K562 (cell line): ENCODE measurements at regions not wholly inside any gene's neighbourhood (a gene's known extent, or its start where the extent isn't known, plus 50 kb on each side); places are given as distances from the start of the nearest gene placed in this dataset.
A peak's percentile ranks its signal among the peaks of the same experiment; 100 is the strongest.
"Not testable (repeated sequence)": the region's sequence is repeated elsewhere in the genome, so short reads cannot be mapped to it uniquely, and the experiment has no call there.

Experiments
- ATAC-seq: fragments of 200-7000 bp; cut with Tn5 transposase; 3 replicates; pipeline ENCODE4 v1.9.1; 2020; ENCODE audit warnings: moderate library complexity
- BruUV-seq: library from RNA; stranded (reverse); fragments of 400-500 nt; replicated peaks from 2 replicates; lab custom pipeline; 2021; lab: Mats Ljungman, UMichigan
- CTCF ChIA-PET: fragments of 300-600 bp; formaldehyde crosslinking; extraction: SDS; loops from one replicate; lab custom pipeline; 2021; ENCODE audit warnings: low intra/inter-chr PET ratio; lab: Yijun Ruan, JAX
- POLR2A ChIA-PET: fragments of 300-600, 350-650 bp; sonication (Branson Sonifier 250); formaldehyde crosslinking; extraction: SDS; loops from one replicate; lab custom pipeline; 2021; ENCODE audit warnings: antibody characterized with exemption, inconsistent platforms; lab: Yijun Ruan, JAX
- DNase-seq, 4 experiments: peaks; one replicate each; pipeline versions ENCODE4 v3.0.0 to v3.0.0-alpha.2; 2011 to 2018; ENCODE audit warnings: low spot score in 3 of 4, mixed read lengths in 3 of 4; ENCODE audit errors: extremely low read depth in 1 of 4
- FAIRE-seq: peaks from 2 replicates; lab custom pipeline; 2011; peaks lifted over from hg19 to GRCh38; lab: Jason Lieb, UNC
- H2AFZ ChIP-seq: 2 replicates; pipeline ENCODE4 v1.6.0; 2011; ENCODE audit warnings: low read depth, low read length, control low read depth, inconsistent platforms
- H3K27ac ChIP-seq: fragments of 200-600 bp; 3 replicates; pipeline ENCODE4 v1.8.0; 2011; ENCODE audit warnings: low read depth, mild to moderate bottlenecking, control low read depth, inconsistent platforms, low read length, moderate library complexity, mixed read lengths; ENCODE audit errors: extremely low read depth
- H3K27me3 ChIP-seq, 2 experiments: fragments of 300-600 bp in 1 of 2; 2 replicates in 1 of 2; 3 replicates in 1 of 2; pipeline versions ENCODE4 v1.6.0 to v1.8.0; 2011; ENCODE audit warnings: inconsistent platforms in 2 of 2, low read length in 2 of 2, mild to moderate bottlenecking in 1 of 2, mixed read lengths in 1 of 2, moderate library complexity in 1 of 2; ENCODE audit not compliant: control insufficient read depth in 2 of 2, insufficient read depth in 2 of 2
- H3K36me3 ChIP-seq: fragments of 300-600 bp; 3 replicates; pipeline ENCODE4 v1.8.0; 2011; ENCODE audit warnings: mild to moderate bottlenecking, low read length, inconsistent platforms; ENCODE audit not compliant: control insufficient read depth, insufficient read depth
- H3K4me1 ChIP-seq, 2 experiments: fragments of 200-600 bp in 1 of 2; replicated peaks in 1 of 2; 2 replicates in 1 of 2; 3 replicates in 1 of 2; pipeline versions ENCODE4 v1.5.1 to v1.8.0; 2011; ENCODE audit warnings: inconsistent platforms in 2 of 2, low read length in 2 of 2, mild to moderate bottlenecking in 1 of 2, mixed read lengths in 1 of 2, moderate library complexity in 1 of 2; ENCODE audit not compliant: control insufficient read depth in 2 of 2, insufficient read depth in 2 of 2
- H3K4me2 ChIP-seq: 2 replicates; pipeline ENCODE4 v1.6.1; 2011; ENCODE audit warnings: low read length, control low read depth, inconsistent platforms, mixed read lengths; ENCODE audit not compliant: insufficient read depth
- H3K4me3 ChIP-seq: fragments of 200-600 bp; sonication (generic), shearing (Covaris generic); 2 replicates; pipeline ENCODE4 v1.5.1; 2016; ENCODE audit warnings: control low read depth, inconsistent platforms
- H3K79me2 ChIP-seq: fragments of 200-600 bp; 3 replicates; pipeline ENCODE4 v1.8.0; 2011; ENCODE audit warnings: low read length, inconsistent platforms; ENCODE audit not compliant: control insufficient read depth, insufficient read depth
- H3K9ac ChIP-seq, 2 experiments: 2 replicates each; pipeline versions ENCODE4 v1.6.0 to v1.6.1; 2011; ENCODE audit warnings: low read depth in 2 of 2, low read length in 2 of 2, control low read depth in 1 of 2, inconsistent platforms in 1 of 2, mild to moderate bottlenecking in 1 of 2, mixed read lengths in 1 of 2; ENCODE audit not compliant: insufficient read depth in 1 of 2
- H3K9me1 ChIP-seq: one replicate; pipeline ENCODE4 v1.6.0; 2011; ENCODE audit warnings: inconsistent platforms, mild to moderate bottlenecking, low read length, moderate library complexity; ENCODE audit not compliant: control insufficient read depth, insufficient read depth
- H3K9me3 ChIP-seq: replicated peaks from 2 replicates; pipeline ENCODE4 v1.5.1; 2011; ENCODE audit warnings: low read depth, low read length, inconsistent platforms; ENCODE audit not compliant: control insufficient read depth, insufficient read depth
- H4K20me1 ChIP-seq: replicated peaks from 2 replicates; pipeline ENCODE4 v1.6.1; 2011; ENCODE audit warnings: low read length, inconsistent platforms, mixed read lengths; ENCODE audit not compliant: control insufficient read depth, insufficient read depth
- KAT2B ChIP-seq: IDR thresholded peaks from one replicate; pipeline ENCODE4 v1.6.1; 2012; ENCODE audit warnings: low read depth, mild to moderate bottlenecking, control low read depth, inconsistent platforms, low read length, moderate library complexity
- ZFP1 ChIP-seq: fragments of 450-650 bp; formaldehyde crosslinking; IDR thresholded peaks from 2 replicates; pipeline ENCODE4 v1.4.0; 2020; ENCODE audit warnings: mild to moderate bottlenecking, mixed read lengths
- ZNF778 ChIP-seq: fragments of 450-650 bp; formaldehyde crosslinking; IDR thresholded peaks from 2 replicates; pipeline ENCODE4 v1.4.0; 2020; ENCODE audit warnings: mild to moderate bottlenecking, moderate library complexity
- WGBS: fragments of 100-300 bp; shearing (Covaris generic); methylation state at CpG from one replicate; pipeline ENCODE4 v1.1.6; 2016; ENCODE audit warnings: low coverage, mixed read lengths; ENCODE audit not compliant: insufficient coverage; ENCODE audit errors: missing lambda C conversion rate; 5-methylcytosine and 5-hydroxymethylcytosine counted together
- in situ Hi-C: fragments of 300-500 bp; cut with MboI; formaldehyde crosslinking; loops from 4 replicates; pipeline ENCODE4 v1.15.0; 2018; ENCODE audit warnings: inconsistent platforms, mixed read lengths
- intact Hi-C: fragments of 100-400 bp; cut with micrococcal nuclease; formaldehyde crosslinking; loops from 2 replicates; pipeline ENCODE4 v1.14.2; 2022

DNA sequence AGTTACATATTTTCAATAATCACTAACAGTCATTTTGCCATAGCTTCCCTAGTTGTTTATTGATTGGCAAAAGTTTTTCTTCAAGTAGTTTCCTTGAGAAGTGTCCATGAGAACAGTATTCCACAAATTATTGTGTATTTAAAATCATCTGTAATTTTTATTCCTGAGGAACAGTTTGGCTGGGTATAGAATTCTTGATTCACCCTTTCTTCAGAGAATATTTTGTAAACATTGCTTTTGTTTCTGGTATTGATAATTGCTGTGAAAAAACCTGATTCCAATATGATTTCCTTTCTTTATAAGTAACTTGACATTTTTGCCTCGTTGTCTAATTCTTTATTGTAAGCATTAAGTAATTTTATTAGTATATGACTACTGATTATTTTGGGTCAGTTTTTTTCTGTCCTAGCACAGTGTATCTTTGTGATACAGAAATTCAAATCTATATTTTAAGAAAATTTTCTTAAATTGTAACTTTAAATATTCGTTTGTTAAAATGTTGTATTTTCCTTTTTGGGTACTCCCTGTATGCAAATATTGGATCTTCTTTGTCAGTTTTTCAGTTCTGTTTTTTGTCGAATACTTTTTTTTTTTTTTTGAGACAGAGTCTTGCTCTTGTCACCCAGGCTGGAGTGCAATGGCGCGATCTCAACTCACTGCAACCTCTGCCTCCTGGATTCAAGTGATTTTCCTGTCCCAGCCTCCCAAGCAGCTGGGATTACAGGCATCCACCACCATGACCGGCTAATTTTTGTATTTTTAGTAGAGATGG, 162.0 kb upstream of the ATP2B1 start:
- H3K36me3 ChIP-seq, result no peaks in the 10 kb centered on the region
- ChIA-PET CTCF (no interaction called here), POLR2A (no interaction called here)
- H4K20me1 ChIP-seq, result no peaks in the 10 kb centered on the region
- ATAC-seq (no peak), FAIRE-seq (no peak), DNase-seq (no peak)
- WGBS, result 2% methylated on average over 6 of the region's 6 CpGs
- no TSS peak for BruUV-seq
- intact Hi-C loops, result no loop called here
- H2AFZ ChIP-seq, result no peak overlapping the region
- in situ Hi-C loops, result no loop called here
- no peak overlapping the region for H3K27ac ChIP-seq
- no peaks in the 10 kb centered on the region for H3K9me1 ChIP-seq
- no peak overlapping the region for H3K4me3 ChIP-seq
- H3K9me3 ChIP-seq, result no peaks in the 10 kb centered on the region; the same call in 1 of the 2 replicates
- no peak overlapping the region for H3K9ac ChIP-seq
- no peaks in the 10 kb centered on the region for H3K79me2 ChIP-seq
- H3K4me1 ChIP-seq, result peaks cover 0 to 4% of the 10 kb centered on the region in 2 experiments; a peak in 1 of 5 replicates
- no peaks in the 10 kb centered on the region for H3K27me3 ChIP-seq
- H3K4me2 ChIP-seq, result no peak overlapping the region
- TF ChIP-seq ZFP1 (CRISPR knock-in tag) (peak; percentile 84), ZNF778 (CRISPR knock-in tag) (no peak), KAT2B (no peak)

- H3K27ac ChIP-seq, FAIRE-seq, H3K36me3 ChIP-seq, H3K27me3 ChIP-seq, H3K4me1 ChIP-seq, H3K4me3 ChIP-seq, POLR2A ChIA-PET, intact Hi-C loops, H3K9ac ChIP-seq, H3K9me1 ChIP-seq, H2AFZ ChIP-seq, H3K4me2 ChIP-seq, DNase-seq, CTCF ChIA-PET, H4K20me1 ChIP-seq, H3K9me3 ChIP-seq, BruUV-seq, ATAC-seq, in situ Hi-C loops, H3K79me2 ChIP-seq: not testable (repeated sequence)
- 44% methylated on average over 5 of the region's 23 CpGs for whole genome bisulfite sequencing
Observed at GRCh38 chr12:89867611-89868010, 159.0 kb upstream of the ATP2B1 start.
